ENCODE measurements at regions not wholly inside any gene's neighbourhood (a gene's known extent, or its start where the extent isn't known, plus 50 kb on each side); places are given as distances from the start of the nearest gene placed in this dataset.

DNA sequence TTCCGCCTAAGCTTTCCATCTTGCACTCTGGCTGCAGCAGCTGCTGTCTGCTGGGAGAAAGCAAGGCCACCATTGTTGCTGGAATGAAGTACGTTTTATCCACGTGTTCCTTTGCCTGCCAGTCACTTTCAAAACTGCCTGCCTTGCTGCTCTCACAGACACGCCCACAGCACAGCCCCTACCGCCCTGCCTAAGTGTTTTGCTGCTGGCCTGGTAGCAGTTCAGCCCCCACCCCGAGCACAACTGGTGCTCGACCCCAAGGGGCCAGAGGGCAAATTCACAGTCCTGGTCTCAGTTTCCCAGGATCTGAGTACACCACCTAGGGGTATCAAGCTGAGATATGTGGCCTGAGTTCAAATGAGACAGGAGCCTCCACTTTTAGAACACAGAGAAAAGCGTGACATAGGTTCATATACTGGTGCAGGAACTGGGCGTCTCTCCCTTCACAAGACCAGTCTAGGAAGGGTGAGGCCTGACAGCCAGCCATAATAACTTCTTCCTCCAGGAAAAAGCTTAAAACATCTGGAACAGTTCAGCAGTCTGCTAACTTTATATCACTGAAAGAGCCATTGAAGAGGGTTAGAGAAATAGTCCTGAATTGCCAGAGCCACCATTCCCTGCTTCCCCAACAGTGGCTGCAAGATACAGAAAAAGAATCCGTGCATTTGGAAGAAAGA lies 1012.3 kb downstream of the ZPLD1 start:
- DNase-seq, result no peak
- TF ChIP-seq, protein P1, sequence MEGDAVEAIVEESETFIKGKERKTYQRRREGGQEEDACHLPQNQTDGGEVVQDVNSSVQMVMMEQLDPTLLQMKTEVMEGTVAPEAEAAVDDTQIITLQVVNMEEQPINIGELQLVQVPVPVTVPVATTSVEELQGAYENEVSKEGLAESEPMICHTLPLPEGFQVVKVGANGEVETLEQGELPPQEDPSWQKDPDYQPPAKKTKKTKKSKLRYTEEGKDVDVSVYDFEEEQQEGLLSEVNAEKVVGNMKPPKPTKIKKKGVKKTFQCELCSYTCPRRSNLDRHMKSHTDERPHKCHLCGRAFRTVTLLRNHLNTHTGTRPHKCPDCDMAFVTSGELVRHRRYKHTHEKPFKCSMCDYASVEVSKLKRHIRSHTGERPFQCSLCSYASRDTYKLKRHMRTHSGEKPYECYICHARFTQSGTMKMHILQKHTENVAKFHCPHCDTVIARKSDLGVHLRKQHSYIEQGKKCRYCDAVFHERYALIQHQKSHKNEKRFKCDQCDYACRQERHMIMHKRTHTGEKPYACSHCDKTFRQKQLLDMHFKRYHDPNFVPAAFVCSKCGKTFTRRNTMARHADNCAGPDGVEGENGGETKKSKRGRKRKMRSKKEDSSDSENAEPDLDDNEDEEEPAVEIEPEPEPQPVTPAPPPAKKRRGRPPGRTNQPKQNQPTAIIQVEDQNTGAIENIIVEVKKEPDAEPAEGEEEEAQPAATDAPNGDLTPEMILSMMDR (IDR thresholded peaks at IDR 0.05; ENCODE audit: low read depth, low read length), result no peak

DNA sequence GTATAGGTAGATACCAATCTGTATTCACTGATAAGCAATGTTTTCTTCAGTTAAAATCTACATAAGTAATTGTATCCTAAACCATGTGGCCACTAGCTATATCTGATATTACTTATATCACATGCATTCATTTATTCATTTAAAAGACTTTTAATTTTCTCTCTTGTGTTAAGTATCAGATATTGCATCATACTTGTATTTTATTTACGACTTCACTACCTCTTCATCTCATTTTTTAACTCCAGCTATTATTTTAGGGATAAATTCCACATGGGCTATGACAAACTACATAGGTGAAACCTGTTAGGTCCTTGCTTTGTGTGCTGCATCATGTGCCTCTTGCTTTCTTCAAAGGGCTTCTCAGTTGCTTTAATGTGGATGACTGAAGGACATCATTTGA lies 1018.3 kb downstream of the ZPLD1 start:
- Histone ChIP-seq H3K4me3 (ENCODE audit: low read depth, low read length) (no peak overlapping the region), H3K36me3 (no peaks in the 10 kb centered on the region), H3K27ac (no peak overlapping the region), H3K27me3 (ENCODE audit: insufficient read depth, low read depth, severe bottlenecking) (no peaks in the 10 kb centered on the region), H3K9me3 (ENCODE audit: severe bottlenecking) (no peaks in the 10 kb centered on the region)
- DNase-seq, result no peak
- TF ChIP-seq, protein P1 (IDR thresholded peaks at IDR 0.05; ENCODE audit: low read depth, low read length), result no peak

More for the DNA sequence above, 1012.3 kb downstream of the ZPLD1 start:
- H3K36me3 ChIP-seq, result no peaks in the 10 kb centered on the region
- H3K27me3 ChIP-seq (ENCODE audit: insufficient read depth, low read depth, severe bottlenecking), result no peaks in the 10 kb centered on the region
- H3K27ac ChIP-seq, result no peak overlapping the region
- no peak overlapping the region for H3K4me3 ChIP-seq (ENCODE audit: low read depth, low read length)
- no peaks in the 10 kb centered on the region for H3K9me3 ChIP-seq (ENCODE audit: severe bottlenecking)

DNA sequence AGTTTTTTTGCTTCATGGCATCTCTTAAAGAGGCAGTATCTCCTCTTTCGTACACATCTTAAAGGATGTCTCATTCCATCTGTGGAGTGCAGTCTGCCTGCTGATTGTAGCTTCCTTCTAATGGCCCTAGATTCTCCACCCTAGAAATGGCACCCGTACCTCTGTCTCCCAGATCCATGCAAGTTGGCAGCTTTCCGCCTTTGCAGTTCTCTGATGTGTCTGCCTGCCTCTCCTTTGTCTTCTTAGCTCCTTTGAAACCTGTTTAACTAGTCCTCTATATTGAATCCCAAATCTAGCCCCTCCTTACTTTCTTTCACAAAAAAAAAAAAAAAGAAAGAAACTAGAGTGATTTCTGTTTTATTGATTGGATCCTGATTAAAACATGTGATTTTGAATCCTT lies 1025.0 kb downstream of the ZPLD1 start:
- Histone ChIP-seq H3K36me3 (no peaks in the 10 kb centered on the region), H3K9me3 (ENCODE audit: severe bottlenecking) (no peaks in the 10 kb centered on the region), H3K27ac (no peak overlapping the region), H3K4me3 (ENCODE audit: low read depth, low read length) (no peak overlapping the region), H3K27me3 (ENCODE audit: insufficient read depth, low read depth, severe bottlenecking) (no peaks in the 10 kb centered on the region)
- TF ChIP-seq, protein P1 (IDR thresholded peaks at IDR 0.05; ENCODE audit: low read depth, low read length), result no peak
- no peak for DNase-seq

DNA sequence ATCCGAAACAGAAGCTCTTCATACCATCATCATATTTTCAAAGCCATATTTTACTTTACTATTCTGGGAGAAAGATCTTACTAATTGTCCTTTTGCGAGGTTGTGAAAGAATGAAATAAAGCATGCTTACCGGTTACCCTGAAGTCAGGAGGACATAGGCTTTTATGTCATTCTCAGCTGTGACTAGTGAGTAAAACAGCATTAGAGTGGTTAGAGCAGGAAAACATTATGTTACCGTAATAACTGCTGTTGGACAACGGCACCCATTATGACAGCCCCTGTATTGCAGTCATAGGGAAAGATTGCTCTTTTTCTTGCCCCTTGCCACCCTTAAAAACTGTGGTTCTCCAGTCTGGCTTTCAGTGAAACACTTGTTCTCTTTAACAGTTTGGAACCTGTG lies 1035.7 kb downstream of the ZPLD1 start:
- Histone ChIP-seq H3K36me3 (no peaks in the 10 kb centered on the region), H3K4me3 (ENCODE audit: low read depth, low read length) (no peak overlapping the region), H3K27ac (no peak overlapping the region), H3K27me3 (ENCODE audit: insufficient read depth, low read depth, severe bottlenecking) (no peaks in the 10 kb centered on the region), H3K9me3 (ENCODE audit: severe bottlenecking) (no peaks in the 10 kb centered on the region)
- TF ChIP-seq, protein P1 (IDR thresholded peaks at IDR 0.05; ENCODE audit: low read depth, low read length), result no peak
- no peak for DNase-seq

DNA sequence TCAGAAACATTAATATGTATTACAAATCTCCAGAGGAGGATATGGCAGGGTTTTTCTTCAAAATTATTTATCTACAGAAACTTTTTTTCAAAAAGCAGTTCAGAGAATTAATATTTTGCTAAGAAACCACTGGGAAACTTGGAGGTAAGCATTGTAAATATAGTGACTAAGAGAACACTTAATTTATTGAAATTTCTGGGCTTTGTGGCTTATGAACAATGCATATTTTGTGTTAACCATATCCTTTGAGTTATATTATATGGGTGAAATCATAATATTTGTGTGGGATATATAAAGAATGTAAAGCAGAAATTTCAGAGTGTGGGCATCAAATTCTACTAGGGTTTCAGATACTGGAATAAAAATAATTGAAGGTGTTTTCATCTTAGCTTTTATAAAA lies 1059.2 kb downstream of the ZPLD1 start:
- TF ChIP-seq, protein P1 (IDR thresholded peaks at IDR 0.05; ENCODE audit: low read depth, low read length), result no peak
- Histone ChIP-seq H3K27me3 (ENCODE audit: insufficient read depth, low read depth, severe bottlenecking) (no peaks in the 10 kb centered on the region), H3K36me3 (no peaks in the 10 kb centered on the region), H3K27ac (no peak overlapping the region), H3K4me3 (ENCODE audit: low read depth, low read length) (no peak overlapping the region), H3K9me3 (ENCODE audit: severe bottlenecking) (no peaks in the 10 kb centered on the region)
- no peak for DNase-seq

DNA sequence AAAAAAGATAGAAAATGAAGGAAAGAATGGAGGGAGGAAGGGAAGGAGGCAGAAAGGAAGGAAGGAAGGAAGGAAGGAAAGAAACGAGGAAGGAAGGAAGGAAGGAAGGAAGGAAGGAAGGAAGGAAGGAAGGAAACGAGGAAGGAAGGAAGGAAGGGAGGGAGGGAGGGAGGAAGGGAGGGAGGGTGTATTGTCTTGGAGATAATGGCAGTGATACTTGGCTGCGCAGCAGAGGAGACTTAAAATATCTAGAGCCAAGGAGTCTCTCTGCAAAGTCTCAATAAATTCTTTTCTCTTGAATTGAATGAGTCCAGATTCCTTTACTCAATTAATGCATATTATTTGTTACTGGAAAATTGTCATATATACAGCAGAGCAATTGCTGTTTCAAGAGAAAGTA lies 1059.7 kb downstream of the ZPLD1 start:
- no peaks in the 10 kb centered on the region for H3K36me3 ChIP-seq
- H3K9me3 ChIP-seq (ENCODE audit: severe bottlenecking), result no peaks in the 10 kb centered on the region
- no peak for DNase-seq
- H3K27me3 ChIP-seq (ENCODE audit: insufficient read depth, low read depth, severe bottlenecking), result no peaks in the 10 kb centered on the region
- no peak overlapping the region for H3K27ac ChIP-seq
- TF ChIP-seq, protein P1 (IDR thresholded peaks at IDR 0.05; ENCODE audit: low read depth, low read length), result no peak
- H3K4me3 ChIP-seq (ENCODE audit: low read depth, low read length), result no peak overlapping the region
